GM10266 (cell line): ENCODE measurements at regions not wholly inside any gene's neighbourhood (a gene's known extent, or its start where the extent isn't known, plus 50 kb on each side); places are given as distances from the start of the nearest gene placed in this dataset.

Source experiments
- DNase-seq: peaks from one replicate; pipeline ENCODE4 v3.0.0; 2012; ENCODE audit errors: extremely low spot score
- CTCF ChIP-seq: IDR thresholded peaks from 2 replicates; pipeline ENCODE4 v1.5.1; 2012; ENCODE audit warnings: mild to moderate bottlenecking, low read depth; ENCODE audit not compliant: control insufficient read depth, insufficient read depth; ENCODE audit errors: missing control alignments

- no peak for TF ChIP-seq CTCF
- no peak for DNase-seq
Measured at GRCh38 chr6:132167929-132168892, 217.0 kb upstream of the CCN2 start.

DNA sequence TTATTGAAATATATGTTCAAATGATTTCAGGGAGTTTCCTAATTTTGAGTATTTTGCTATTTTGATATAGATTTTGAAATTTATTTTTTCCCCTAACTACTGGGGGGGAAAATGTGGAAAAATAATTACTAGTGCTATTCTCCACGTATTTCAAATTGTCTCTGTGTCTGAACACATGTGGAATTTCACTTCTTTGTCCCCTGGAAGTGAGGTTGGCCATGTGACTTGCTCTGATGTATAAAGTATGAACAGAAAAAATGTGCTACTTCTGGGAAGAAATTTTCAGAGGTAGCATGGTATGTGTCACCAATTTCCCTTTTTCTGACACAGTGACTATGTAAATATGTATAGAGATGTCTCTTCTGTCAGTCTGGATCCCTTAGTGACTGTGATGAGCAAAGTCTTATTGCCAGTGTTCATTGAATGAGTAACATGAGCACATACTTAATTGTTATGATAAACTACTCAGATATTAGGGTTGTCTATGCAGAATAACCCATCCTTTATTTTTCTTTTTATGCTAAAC, 215.4 kb upstream of the CCN2 start:
- no peak for DNase-seq
- TF ChIP-seq CTCF, result no peak

DNA sequence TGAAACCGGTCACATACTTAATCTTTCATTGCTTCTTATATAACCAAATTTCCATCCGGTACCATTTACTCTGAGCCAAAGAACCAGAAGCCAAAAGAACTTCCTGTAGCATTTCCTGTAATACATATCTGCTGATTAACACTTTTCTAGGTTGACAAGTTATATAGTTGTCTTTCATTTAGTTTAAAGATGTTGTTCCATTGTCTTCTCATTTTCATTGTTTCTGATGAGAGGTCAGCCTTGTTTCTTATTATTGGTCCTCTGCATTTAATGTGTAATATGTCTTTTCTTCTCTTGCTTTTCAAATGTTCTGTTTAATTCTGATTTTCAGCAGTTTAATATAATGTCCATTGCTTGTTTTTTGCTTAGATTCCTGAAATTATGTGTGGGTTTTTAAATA, 214.5 kb upstream of the CCN2 start:
- TF ChIP-seq CTCF, result no peak
- DNase-seq, result no peak

DNA sequence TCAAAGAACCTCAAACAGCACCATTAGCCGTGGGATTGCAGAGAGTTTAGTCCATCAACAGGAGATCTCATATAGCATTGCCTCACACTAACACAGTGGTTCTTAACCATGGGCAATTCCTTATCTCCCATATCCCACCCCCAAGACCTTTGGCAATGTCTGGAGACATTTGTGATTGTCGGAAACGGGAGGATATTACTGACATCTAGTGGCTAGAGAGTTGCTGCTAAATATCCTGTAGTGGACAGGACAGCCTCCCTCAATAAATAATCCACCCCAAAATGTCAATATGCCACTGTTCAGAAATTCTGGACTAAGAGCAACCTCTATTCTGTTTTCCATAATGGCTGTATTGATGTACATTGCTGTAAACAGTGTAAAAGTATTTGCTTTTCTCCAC, 210.1 kb upstream of the CCN2 start:
- peak; percentile 39 for TF ChIP-seq CTCF
- peak; percentile 5 for DNase-seq

DNA sequence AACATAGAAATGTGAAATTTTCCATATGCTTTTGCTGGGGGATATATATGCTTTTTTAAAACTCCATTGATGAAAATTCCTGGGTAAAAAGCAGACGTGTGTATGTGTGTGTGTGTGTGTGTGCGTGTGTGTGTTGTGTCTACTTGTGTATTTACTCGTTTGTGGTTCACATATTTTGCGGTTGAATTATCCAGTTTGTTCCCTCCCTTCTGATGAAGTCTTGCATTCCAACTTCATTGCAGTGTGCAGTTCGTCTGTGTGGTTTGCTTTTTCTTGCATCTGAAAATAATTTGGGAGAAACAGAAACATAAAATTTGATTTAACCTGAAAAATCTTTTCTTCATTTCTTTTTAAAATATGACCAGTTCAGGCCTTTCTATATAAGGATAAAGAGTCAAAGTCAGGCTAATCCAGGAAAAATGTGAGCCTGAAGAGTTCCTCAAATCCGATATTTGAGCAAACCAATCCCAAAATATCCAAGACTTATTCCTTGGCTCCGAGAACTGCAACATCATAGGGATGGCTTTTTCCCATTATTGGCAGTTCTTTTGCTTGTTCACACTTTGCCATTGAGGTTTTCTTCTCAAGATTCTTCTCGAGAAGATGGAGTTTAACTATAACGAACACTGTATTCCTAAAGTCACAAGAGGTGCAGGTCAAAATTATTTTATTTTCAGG, 202.2 kb upstream of the CCN2 start:
- TF ChIP-seq CTCF, result no peak
- DNase-seq, result no peak

GRCh38 chr6:132147530-132148011, 196.4 kb upstream of the CCN2 start:
- TF ChIP-seq CTCF, result no peak
- DNase-seq, result no peak
